Activated B cell treated with CpG ODN at 0.5 μM for 24 hours (primary cell): ENCODE measurements at regions not wholly inside any gene's neighbourhood (a gene's known extent, or its start where the extent isn't known, plus 50 kb on each side); places are given as distances from the start of the nearest gene placed in this dataset.

Experiments
- ATAC-seq: fragments of 200-7000 bp; cut with Tn5 transposase; one replicate; pipeline ENCODE4 v1.10.0; 2021; ENCODE audit warnings: low read depth, mild to moderate bottlenecking, moderate library complexity
- CTCF ChIA-PET: fragments of 350-600 bp; sonication (Branson Sonifier 250); formaldehyde crosslinking; loops from one replicate; lab custom pipeline; 2021; ENCODE audit warnings: antibody characterized with exemption; lab: Charles Lee
- POLR2A ChIA-PET: fragments of 350-600 bp; sonication (Branson Sonifier 250); formaldehyde crosslinking; loops from one replicate; lab custom pipeline; 2021; ENCODE audit warnings: antibody characterized with exemption; lab: Charles Lee
- DNase-seq: peaks from one replicate; pipeline ENCODE4 v3.0.0; 2022
- H3K27ac Mint-ChIP-seq: one replicate; pipeline ENCODE4 v1.8.0; 2020; ENCODE audit warnings: mixed read lengths
- H3K27me3 Mint-ChIP-seq: one replicate; pipeline ENCODE4 v1.8.0; 2021; ENCODE audit warnings: mixed read lengths
- H3K36me3 Mint-ChIP-seq: one replicate; pipeline ENCODE4 v1.8.0; 2021; ENCODE audit warnings: low read depth, mixed read lengths
- H3K4me1 Mint-ChIP-seq: one replicate; pipeline ENCODE4 v1.8.0; 2021; ENCODE audit warnings: mixed read lengths
- H3K4me3 Mint-ChIP-seq: one replicate; pipeline ENCODE4 v1.8.0; 2020; ENCODE audit warnings: mild to moderate bottlenecking, mixed read lengths
- H3K9me3 Mint-ChIP-seq: one replicate; pipeline ENCODE4 v1.8.0; 2020; ENCODE audit warnings: mixed read lengths
- intact Hi-C: fragments of 100-400 bp; cut with micrococcal nuclease; formaldehyde crosslinking; loops from one replicate; pipeline ENCODE4 v1.15.1; 2024
- TF ChIP-seq, protein P1 (sequence below): fragments of 200-600 bp; IDR thresholded peaks from one replicate; pipeline ENCODE4 v1.8.0; 2022; ENCODE audit warnings: antibody characterized with exemption, mild to moderate bottlenecking

DNA sequence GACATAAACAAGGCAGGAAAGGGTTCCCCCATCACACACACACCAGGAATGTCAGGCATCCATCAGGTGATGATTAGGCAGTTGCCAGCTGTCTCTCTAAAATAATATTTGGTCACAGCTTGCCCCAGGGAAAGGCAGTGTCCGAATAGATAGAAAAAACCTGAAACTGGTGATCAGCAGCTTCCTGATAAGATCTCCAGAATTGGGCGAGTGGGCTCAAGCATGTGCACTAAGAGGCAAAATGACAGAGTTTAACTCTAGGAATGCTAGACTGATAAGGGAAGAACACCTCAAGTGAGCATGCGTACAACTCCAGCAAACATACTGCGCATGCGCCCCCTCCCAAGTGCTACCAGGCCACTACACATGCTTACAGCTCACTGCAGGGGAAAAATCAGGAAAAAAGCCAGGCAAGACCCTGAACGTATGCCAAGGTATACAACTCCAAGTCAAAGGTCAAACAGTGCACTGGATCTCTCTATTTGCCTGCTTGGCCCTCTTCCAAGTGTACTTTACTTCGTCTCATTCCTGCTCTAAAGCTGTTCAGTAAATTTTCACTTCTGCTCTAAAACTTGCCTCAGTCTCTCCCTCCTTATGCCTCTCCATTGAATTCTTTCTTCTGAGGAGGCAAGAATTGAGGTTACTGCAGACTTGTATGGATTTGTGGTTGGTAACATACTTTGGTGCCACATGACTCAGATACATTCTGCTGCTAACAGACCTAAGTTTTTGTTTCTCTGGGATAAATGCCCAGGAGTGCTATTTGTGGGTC, 73.5 kb upstream of the VASH1 start:
- CTCF ChIA-PET = no interaction called here
- ATAC-seq = no peak
- intact Hi-C loops = no loop called here
- peaks cover 13% of the 10 kb centered on the region for H3K9me3 Mint-ChIP-seq
- no peak overlapping the region for H3K27ac Mint-ChIP-seq
- no peaks in the 10 kb centered on the region for H3K4me1 Mint-ChIP-seq
- peaks cover 18% of the 10 kb centered on the region for H3K27me3 Mint-ChIP-seq
- H3K36me3 Mint-ChIP-seq = no peaks in the 10 kb centered on the region
- DNase-seq = no peak
- TF ChIP-seq, protein P1, sequence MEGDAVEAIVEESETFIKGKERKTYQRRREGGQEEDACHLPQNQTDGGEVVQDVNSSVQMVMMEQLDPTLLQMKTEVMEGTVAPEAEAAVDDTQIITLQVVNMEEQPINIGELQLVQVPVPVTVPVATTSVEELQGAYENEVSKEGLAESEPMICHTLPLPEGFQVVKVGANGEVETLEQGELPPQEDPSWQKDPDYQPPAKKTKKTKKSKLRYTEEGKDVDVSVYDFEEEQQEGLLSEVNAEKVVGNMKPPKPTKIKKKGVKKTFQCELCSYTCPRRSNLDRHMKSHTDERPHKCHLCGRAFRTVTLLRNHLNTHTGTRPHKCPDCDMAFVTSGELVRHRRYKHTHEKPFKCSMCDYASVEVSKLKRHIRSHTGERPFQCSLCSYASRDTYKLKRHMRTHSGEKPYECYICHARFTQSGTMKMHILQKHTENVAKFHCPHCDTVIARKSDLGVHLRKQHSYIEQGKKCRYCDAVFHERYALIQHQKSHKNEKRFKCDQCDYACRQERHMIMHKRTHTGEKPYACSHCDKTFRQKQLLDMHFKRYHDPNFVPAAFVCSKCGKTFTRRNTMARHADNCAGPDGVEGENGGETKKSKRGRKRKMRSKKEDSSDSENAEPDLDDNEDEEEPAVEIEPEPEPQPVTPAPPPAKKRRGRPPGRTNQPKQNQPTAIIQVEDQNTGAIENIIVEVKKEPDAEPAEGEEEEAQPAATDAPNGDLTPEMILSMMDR = no peak
- no peak overlapping the region for H3K4me3 Mint-ChIP-seq
- POLR2A ChIA-PET = no interaction called here

- ATAC-seq (no peak), DNase-seq (no peak)
- ChIA-PET POLR2A (no interaction called here), CTCF (no interaction called here)
- H3K9me3 Mint-ChIP-seq = peaks cover 9% of the 10 kb centered on the region
- intact Hi-C loops = no loop called here
- H3K36me3 Mint-ChIP-seq = no peaks in the 10 kb centered on the region
- H3K27ac Mint-ChIP-seq = no peak overlapping the region
- H3K4me3 Mint-ChIP-seq = no peak overlapping the region
- H3K4me1 Mint-ChIP-seq = no peaks in the 10 kb centered on the region
- H3K27me3 Mint-ChIP-seq = peaks cover 17% of the 10 kb centered on the region
- TF ChIP-seq, protein P1 = no peak
Observed at GRCh38 chr14:76688383-76688671, 72.9 kb upstream of the VASH1 start.

- TF ChIP-seq, protein P1 = no peak
- Mint-ChIP-seq H3K9me3 (peaks cover 9% of the 10 kb centered on the region), H3K36me3 (no peaks in the 10 kb centered on the region), H3K4me3 (no peak overlapping the region), H3K27ac (no peak overlapping the region), H3K4me1 (no peaks in the 10 kb centered on the region), H3K27me3 (peaks cover 14% of the 10 kb centered on the region)
- POLR2A ChIA-PET = no interaction called here
- no peak for ATAC-seq
- intact Hi-C loops = no loop called here
- no peak for DNase-seq
- CTCF ChIA-PET = interaction anchor here (1.3 kb wide), 1 partner anchor 20 kb away, joined by 3 read pairs; no protein-coding TSS in a partner anchor
Observed at GRCh38 chr14:76690502-76691105, 70.7 kb upstream of the VASH1 start.

GRCh38 chr14:76694106-76694505, 67.2 kb upstream of the VASH1 start:
- TF ChIP-seq, protein P1 = no peak
- H3K4me1 Mint-ChIP-seq = no peaks in the 10 kb centered on the region
- DNase-seq (no peak), ATAC-seq (no peak)
- H3K36me3 Mint-ChIP-seq = no peaks in the 10 kb centered on the region
- no peak overlapping the region for H3K27ac Mint-ChIP-seq
- no peak overlapping the region for H3K4me3 Mint-ChIP-seq
- peaks cover 10% of the 10 kb centered on the region for H3K27me3 Mint-ChIP-seq
- intact Hi-C loops = no loop called here
- POLR2A ChIA-PET = no interaction called here
- CTCF ChIA-PET = interaction anchor here (0.8 kb wide), 1 partner anchor 10 kb away, joined by 3 read pairs; no protein-coding TSS in a partner anchor
- no peaks in the 10 kb centered on the region for H3K9me3 Mint-ChIP-seq

- TF ChIP-seq, protein P1 = no peak
- DNase-seq (no peak), ATAC-seq (no peak)
- H3K27ac Mint-ChIP-seq = no peak overlapping the region
- H3K36me3 Mint-ChIP-seq = no peaks in the 10 kb centered on the region
- ChIA-PET POLR2A (no interaction called here), CTCF (no interaction called here)
- H3K4me1 Mint-ChIP-seq = no peaks in the 10 kb centered on the region
- no peak overlapping the region for H3K4me3 Mint-ChIP-seq
- H3K9me3 Mint-ChIP-seq = no peaks in the 10 kb centered on the region
- H3K27me3 Mint-ChIP-seq = peaks cover 5% of the 10 kb centered on the region
- intact Hi-C loops = no loop called here
Observed at GRCh38 chr14:76695263-76695920, 65.9 kb upstream of the VASH1 start.
